ENCODE measurements at regions not wholly inside any gene's neighbourhood (a gene's known extent, or its start where the extent isn't known, plus 50 kb on each side); places are given as distances from the start of the nearest gene placed in this dataset.

DNA sequence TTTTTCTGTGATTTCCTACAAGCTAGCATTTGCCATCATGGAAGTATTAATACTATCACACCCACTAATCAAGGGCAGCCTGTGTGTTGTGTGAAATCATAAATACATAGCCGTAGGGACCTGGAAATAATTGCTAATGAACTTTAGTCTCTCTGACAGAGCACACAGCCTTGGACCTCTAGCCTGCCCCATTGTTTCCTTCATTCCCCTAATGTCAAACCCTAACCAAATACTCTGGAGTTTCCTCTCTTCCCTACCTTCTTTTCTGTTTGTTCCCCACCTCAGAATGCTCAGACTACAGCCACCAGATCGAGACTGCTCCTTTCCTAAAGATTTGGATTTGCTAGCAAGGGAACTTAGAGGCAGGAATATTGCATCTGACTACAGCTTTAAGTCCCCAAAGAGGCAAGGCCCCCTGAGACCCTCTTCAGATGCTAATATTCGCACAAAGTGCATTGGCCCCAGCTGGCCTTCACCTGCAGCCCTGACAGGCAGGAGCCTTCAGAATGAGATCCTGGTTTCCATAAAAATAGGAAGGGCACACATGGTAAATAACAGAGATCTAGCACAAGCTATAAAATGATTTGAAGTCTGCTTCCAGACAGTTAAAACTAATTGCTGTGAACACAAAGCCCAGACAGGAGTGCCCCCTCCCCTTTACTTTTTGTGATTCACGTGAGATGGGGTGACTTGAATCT is 279.2 kb upstream of the DCC start:
- TF ChIP-seq EZH2 (IDR thresholded peaks at IDR 0.05) (no peak), POLR2AphosphoS5 (IDR thresholded peaks at IDR 0.05; ENCODE audit: borderline replicate concordance, low read depth, low read length) (no peak), FOXP2 (optimal IDR thresholded peaks at IDR 0.05; ENCODE audit: control extremely low read depth, extremely low read length, insufficient read depth) (no peak)
